HG02642 (cell line): ENCODE measurements at regions not wholly inside any gene's neighbourhood (a gene's known extent, or its start where the extent isn't known, plus 50 kb on each side); places are given as distances from the start of the nearest gene placed in this dataset.
"Not testable (repeated sequence)": the region's sequence is repeated elsewhere in the genome, so short reads cannot be mapped to it uniquely, and the experiment has no call there.

ENCODE experiments used
- ATAC-seq: cut with Tn5 transposase; IDR thresholded peaks from one replicate; pipeline ENCODE4 v1.9.1; 2021; ENCODE audit warnings: mild to moderate bottlenecking; ENCODE audit not compliant: unreplicated experiment, poor library complexity

GRCh38 chr7:149572920-149573319, 75.3 kb upstream of the ZNF746 start:
- ATAC-seq, result not testable (repeated sequence)

- ATAC-seq, result no peak
Measured at GRCh38 chr7:149570784-149571183, 73.2 kb upstream of the ZNF746 start.

- ATAC-seq, result no peak
Measured at GRCh38 chr7:149569726-149570422, 72.3 kb upstream of the ZNF746 start.

- no peak for ATAC-seq
Measured at GRCh38 chr7:149569025-149569725, 71.6 kb upstream of the ZNF746 start.

- ATAC-seq, result no peak
Measured at GRCh38 chr7:149568218-149568617, 70.6 kb upstream of the ZNF746 start.

GRCh38 chr7:149566103-149566502, 68.5 kb upstream of the ZNF746 start:
- no peak for ATAC-seq

GRCh38 chr7:149565096-149565382, 67.4 kb upstream of the ZNF746 start:
- ATAC-seq, result no peak

GRCh38 chr7:149564340-149565095, 66.9 kb upstream of the ZNF746 start:
- no peak for ATAC-seq

GRCh38 chr7:149562602-149563001, 65.0 kb upstream of the ZNF746 start:
- ATAC-seq, result no peak

GRCh38 chr7:149561072-149561471, 63.5 kb upstream of the ZNF746 start:
- ATAC-seq, result no peak

- ATAC-seq, result no peak
Measured at GRCh38 chr7:149559711-149560110, 62.1 kb upstream of the ZNF746 start.

GRCh38 chr7:149558149-149558861, 60.7 kb upstream of the ZNF746 start:
- no peak for ATAC-seq

- ATAC-seq, result not testable (repeated sequence)
Measured at GRCh38 chr7:149556525-149556924, 58.9 kb upstream of the ZNF746 start.

GRCh38 chr7:149554821-149555220, 57.2 kb upstream of the ZNF746 start:
- not testable (repeated sequence) for ATAC-seq

- ATAC-seq, result not testable (repeated sequence)
Measured at GRCh38 chr7:149553991-149554390, 56.4 kb upstream of the ZNF746 start.

GRCh38 chr7:149552799-149553198, 55.2 kb upstream of the ZNF746 start:
- no peak for ATAC-seq
